ENCODE measurements at regions not wholly inside any gene's neighbourhood (a gene's known extent, or its start where the extent isn't known, plus 50 kb on each side); places are given as distances from the start of the nearest gene placed in this dataset.

DNA sequence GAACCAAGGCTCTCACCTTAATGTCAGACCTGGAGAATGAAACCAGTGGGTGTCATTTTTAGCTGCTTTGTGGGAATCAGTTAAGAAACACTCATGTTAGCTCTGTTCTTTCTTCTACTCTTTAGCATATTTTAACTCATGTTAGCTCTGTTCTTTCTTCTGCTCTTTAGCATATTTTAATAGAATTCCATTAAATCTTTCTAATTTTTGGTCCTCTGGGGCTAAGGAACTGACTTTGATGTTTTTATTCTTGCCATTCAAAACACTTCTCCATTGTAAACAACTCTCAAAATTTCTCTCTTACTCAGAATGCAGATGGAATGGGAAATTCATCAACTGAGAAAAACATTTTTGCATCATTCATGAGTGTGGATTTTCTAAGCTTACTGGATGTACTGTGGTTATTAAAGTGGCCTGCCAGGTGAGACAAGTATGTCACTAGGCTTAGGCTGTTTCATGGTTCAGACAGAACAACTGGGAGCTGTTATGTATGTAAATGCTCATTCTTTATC lies 680.6 kb downstream of the ROBO2 start:
- no peak overlapping the region for H3K4me2 ChIP-seq (ENCODE audit: insufficient read depth, low read length)
- no peak overlapping the region for H3K9ac ChIP-seq (replicated peaks; ENCODE audit: extremely low read depth, insufficient read depth, low read length)
- dilution Hi-C loops (cut with MboI; ENCODE audit: extremely low pct_ligation_motif_present, low sequenced_read_pairs): no loop called here
- FAIRE-seq (no peak), DNase-seq (ENCODE audit: low read depth, low spot score) (no peak)
- ChIA-PET POLR2A (no interaction called here), CTCF (interaction anchor here (1.3 kb wide), 1 partner anchor 20 kb away, joined by 5 read pairs; no protein-coding TSS in a partner anchor)
- TF ChIP-seq POLR2AphosphoS5 (IDR thresholded peaks at IDR 0.05; ENCODE audit: insufficient read depth, low read depth, low read length) (no peak), JUN (IDR thresholded peaks at IDR 0.05; ENCODE audit: borderline replicate concordance, insufficient read depth, insufficient read length, low read depth) (no peak), POLR2A (IDR thresholded peaks at IDR 0.05; ENCODE audit: low read depth, low read length) (no peak), MYC (IDR thresholded peaks at IDR 0.05; ENCODE audit: low read depth, low read length) (no peak), GATA2 (IDR thresholded peaks at IDR 0.05; ENCODE audit: insufficient read depth, insufficient read length, low read depth, low read length) (no peak), MAX (IDR thresholded peaks at IDR 0.05; ENCODE audit: insufficient read depth, insufficient read length) (no peak), FOS (IDR thresholded peaks at IDR 0.05; ENCODE audit: borderline replicate concordance, insufficient read depth, low read length) (no peak), EZH2 (IDR thresholded peaks at IDR 0.05; ENCODE audit: borderline replicate concordance, low read depth, low read length, severe bottlenecking) (no peak)
- TF ChIP-seq, protein P1, sequence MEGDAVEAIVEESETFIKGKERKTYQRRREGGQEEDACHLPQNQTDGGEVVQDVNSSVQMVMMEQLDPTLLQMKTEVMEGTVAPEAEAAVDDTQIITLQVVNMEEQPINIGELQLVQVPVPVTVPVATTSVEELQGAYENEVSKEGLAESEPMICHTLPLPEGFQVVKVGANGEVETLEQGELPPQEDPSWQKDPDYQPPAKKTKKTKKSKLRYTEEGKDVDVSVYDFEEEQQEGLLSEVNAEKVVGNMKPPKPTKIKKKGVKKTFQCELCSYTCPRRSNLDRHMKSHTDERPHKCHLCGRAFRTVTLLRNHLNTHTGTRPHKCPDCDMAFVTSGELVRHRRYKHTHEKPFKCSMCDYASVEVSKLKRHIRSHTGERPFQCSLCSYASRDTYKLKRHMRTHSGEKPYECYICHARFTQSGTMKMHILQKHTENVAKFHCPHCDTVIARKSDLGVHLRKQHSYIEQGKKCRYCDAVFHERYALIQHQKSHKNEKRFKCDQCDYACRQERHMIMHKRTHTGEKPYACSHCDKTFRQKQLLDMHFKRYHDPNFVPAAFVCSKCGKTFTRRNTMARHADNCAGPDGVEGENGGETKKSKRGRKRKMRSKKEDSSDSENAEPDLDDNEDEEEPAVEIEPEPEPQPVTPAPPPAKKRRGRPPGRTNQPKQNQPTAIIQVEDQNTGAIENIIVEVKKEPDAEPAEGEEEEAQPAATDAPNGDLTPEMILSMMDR (IDR thresholded peaks at IDR 0.05; ENCODE audit: extremely low read depth in 1 of 2, insufficient read depth in 1 of 2, low read depth in 1 of 2, low read length in 2 of 2): no peak
- H3K79me2 ChIP-seq (ENCODE audit: control insufficient read depth, insufficient read depth, low read length): no peaks in the 10 kb centered on the region
- H3K36me3 ChIP-seq (ENCODE audit: control insufficient read depth in 2 of 2, extremely low read depth in 1 of 2, insufficient read depth in 2 of 2, low read length in 2 of 2): no peaks in the 10 kb centered on the region
- H3K27me3 ChIP-seq (ENCODE audit: control insufficient read depth in 2 of 2, insufficient read depth in 2 of 2, low read length in 2 of 2): no peaks in the 10 kb centered on the region
- H3K9me1 ChIP-seq (replicated peaks; ENCODE audit: control insufficient read depth, extremely low read depth, insufficient read depth, low read length): no peaks in the 10 kb centered on the region
- H3K9me3 ChIP-seq (replicated peaks; ENCODE audit: control insufficient read depth, insufficient read depth, low read length): peaks cover 2% of the 10 kb centered on the region
- no TSS peak for BruUV-seq (replicated peaks)
- H3K4me1 ChIP-seq (ENCODE audit: control insufficient read depth, extremely low read depth, insufficient read depth, low read length): no peaks in the 10 kb centered on the region
- intact Hi-C loops (cut with micrococcal nuclease): no loop called here
- no peak overlapping the region for H3K4me3 ChIP-seq (replicated peaks in 1 of 3; ENCODE audit: insufficient read depth in 1 of 3, low read depth in 1 of 3, low read length in 3 of 3)
- H3K27ac ChIP-seq (ENCODE audit: insufficient read depth, low read depth, low read length): no peak overlapping the region
- H2AFZ ChIP-seq (ENCODE audit: low read depth, low read length): no peak overlapping the region
- H4K20me1 ChIP-seq (replicated peaks; ENCODE audit: control insufficient read depth, extremely low read depth, insufficient read depth, low read length): no peaks in the 10 kb centered on the region

All from endothelial cell of umbilical vein (primary cell).